HG02571 (cell line): ENCODE measurements at regions not wholly inside any gene's neighbourhood (a gene's known extent, or its start where the extent isn't known, plus 50 kb on each side); places are given as distances from the start of the nearest gene placed in this dataset.

Experiments
- ATAC-seq: cut with Tn5 transposase; IDR thresholded peaks from one replicate; pipeline ENCODE4 v1.9.1; 2021; ENCODE audit warnings: mild to moderate bottlenecking, moderate library complexity; ENCODE audit not compliant: unreplicated experiment

DNA sequence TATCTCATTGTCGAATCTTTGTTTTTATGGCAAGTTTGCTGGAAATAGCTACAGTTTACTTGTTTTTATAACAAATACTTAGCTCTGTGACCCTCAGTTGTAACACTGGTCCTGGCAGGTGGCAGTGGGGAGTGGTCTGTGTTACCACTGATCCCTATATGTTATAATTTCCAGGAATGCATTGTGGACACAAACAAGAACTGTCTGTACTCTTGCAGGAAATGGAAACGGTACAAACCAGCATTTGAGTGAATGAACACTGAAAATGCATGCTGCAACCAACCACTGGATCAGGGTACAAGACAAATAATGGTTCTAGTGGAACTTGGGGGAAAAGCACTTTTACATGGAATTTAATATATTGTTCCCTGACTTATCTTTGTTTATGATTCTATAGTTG is 66.5 kb upstream of the PJA2 start:
- ATAC-seq, result no peak

DNA sequence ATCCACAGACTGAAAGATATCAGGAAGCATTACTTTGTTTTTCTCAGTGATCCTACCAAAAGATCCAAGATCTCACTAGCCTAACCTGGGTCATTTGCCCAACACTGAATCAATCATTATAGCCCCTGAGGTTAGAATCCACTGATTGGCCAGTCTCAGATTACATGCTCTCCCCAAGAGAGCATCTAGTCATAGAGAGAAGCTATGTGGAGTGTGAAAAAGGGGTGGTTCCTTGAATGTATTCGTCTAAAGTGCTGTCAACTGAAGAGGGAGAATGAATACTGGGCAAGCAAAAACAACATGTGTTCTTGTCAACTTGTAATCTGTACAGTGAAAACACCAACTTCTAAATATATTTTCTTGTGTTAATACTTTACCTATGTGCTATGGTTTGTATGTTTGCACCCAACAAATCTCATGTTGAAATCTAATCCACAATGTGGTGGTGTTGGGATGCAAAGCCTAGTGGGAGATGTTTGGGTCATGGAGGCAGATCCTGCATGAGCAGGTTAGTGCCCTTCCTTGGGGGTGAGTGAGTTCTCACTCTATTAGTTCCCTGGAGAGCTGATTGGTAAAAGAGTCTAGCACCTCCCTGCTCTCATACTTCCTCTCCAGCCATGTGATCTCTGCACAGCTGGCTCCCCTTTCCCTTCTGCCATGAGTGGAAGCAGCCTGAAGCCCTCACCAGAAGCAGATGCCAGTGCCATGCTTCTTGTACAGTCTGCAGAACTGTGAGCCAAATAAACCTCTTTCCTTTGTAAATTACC is 60.3 kb upstream of the PJA2 start:
- ATAC-seq, result no peak

DNA sequence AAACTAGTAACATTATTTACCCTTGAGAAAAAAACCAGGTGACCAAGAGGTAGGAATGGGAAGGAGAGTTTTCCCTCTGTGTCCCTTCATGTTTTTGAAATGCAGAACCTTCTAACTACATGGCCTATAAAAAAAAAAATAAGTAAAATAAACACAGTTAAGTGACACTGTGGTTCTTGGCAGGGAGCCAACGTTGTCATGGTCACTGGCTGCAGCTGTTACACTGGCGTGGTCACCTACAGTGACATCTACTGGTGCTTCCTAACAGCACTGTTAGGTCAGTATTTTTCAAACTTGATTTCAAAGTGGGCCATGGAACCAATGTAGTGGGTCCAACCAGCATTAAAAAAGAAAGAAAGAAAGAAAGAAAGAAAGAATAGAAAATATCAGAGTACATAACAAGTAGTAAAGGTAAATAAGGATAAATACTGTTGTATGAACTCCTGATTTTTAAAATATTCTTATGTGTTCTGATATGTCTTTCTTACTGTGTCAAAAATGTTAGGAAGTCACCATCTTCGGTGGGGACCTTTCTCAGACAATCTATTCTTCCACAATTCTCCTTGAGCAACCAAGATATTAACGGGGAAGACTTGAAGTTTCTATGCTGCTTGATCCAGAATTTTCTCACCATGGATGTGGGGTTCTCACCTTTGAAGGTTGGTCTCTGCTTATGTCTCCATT is 59.1 kb upstream of the PJA2 start:
- peak; percentile 96 for ATAC-seq

DNA sequence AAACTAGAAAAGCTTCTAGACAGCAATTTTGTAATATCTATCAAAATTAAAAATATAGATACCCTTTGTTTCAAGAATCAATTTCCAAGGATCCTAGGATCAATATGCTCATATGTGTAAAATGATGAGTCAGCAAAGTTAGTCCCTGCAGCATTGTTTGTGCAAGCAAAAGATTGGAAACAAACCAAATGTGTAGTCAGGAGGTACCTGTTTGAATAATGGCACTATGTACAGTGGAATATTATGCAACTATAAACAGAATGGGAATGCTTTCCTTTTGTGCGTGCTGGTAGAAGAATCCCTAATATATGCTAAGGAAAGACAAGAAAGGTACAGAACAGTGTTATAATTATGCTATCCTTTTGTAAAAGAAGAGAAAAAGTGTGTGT is 58.5 kb upstream of the PJA2 start:
- ATAC-seq, result no peak

DNA sequence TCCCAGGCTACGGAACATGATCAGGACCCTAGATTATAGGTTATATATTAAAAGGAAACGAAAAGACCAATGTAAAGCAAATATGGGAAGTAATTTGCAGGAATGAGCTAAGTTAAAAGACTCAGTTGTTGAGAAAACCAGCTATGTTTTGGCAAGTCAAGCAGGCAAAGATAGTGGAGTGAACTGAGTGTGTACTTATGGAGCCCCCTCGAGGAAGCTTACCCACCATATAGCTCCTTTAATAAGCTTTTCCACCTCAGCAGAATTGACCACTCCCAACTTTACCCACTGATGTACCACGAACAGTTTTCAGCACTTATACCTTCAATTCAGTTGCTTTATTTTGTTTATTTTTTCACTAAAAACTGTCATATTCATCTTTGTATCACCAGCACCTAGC is 57.3 kb upstream of the PJA2 start:
- no peak for ATAC-seq
